ENCODE measurements at regions not wholly inside any gene's neighbourhood (a gene's known extent, or its start where the extent isn't known, plus 50 kb on each side); places are given as distances from the start of the nearest gene placed in this dataset.

GRCh38 chr5:125190232-125191087 is 444.0 kb upstream of the ZNF608 start:
- no peak overlapping the region for H3K4me3 ChIP-seq (ENCODE audit: low read depth, low read length)

GRCh38 chr5:125194883-125195282 is 448.4 kb upstream of the ZNF608 start:
- no peak overlapping the region for H3K4me3 ChIP-seq (ENCODE audit: low read depth, low read length)

GRCh38 chr5:125196481-125197111 is 450.2 kb upstream of the ZNF608 start:
- H3K4me3 ChIP-seq (ENCODE audit: low read depth, low read length), result no peak overlapping the region

DNA sequence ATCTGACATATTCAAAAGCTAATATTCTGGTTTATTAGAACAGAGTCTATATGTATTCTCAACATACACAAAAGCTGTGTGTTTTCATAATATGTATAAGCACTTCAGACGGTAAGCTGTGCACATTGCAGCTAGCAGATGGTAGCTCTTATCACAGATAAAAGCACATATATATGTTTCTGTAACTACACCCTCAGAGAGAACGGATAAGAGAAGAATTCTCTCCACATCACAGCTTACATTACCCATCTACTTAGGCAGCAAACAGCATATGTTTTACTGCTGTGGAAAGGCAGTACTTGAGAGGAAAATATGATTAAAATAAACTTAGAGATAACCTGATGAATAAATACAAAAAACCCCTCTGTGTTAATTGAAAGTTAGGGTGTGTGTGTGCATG is 450.9 kb upstream of the ZNF608 start:
- no peak overlapping the region for H3K4me3 ChIP-seq (ENCODE audit: low read depth, low read length)

DNA sequence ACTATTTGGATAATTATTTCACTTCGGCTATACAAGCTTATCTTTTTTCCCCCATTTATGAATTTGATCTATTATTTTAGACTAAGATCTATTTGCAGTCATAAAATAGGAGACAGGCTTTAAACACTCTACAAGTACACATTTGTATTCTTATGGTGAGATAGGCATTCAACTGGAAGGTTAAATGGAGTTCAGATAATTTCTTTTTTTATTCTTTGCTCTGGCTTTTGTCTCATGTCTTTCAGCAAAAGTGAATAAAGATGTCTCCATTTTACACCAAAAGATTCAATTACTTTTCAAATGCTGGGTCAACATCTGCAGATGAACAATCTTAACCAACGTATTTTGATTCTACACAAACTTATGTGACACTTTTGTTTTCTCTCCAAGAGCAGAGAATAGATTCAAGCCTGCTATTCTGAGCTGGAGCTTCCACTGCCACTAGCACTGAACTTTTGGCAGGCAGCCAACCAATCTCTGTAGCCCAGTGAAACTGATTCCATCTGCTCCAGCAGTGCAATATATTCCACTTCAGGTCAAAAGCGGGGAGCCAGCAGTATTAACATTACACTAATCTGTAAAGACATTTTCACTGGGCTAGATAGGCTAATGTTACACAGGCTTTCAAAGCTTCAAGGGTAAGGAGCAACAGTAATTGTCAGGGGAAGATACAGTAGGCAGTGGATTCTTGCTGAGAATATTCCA is 452.0 kb upstream of the ZNF608 start:
- H3K4me3 ChIP-seq (ENCODE audit: low read depth, low read length), result no peak overlapping the region

- H3K4me3 ChIP-seq (ENCODE audit: low read depth, low read length), result no peak overlapping the region
Measured at GRCh38 chr5:125199373-125199772, 452.9 kb upstream of the ZNF608 start.

DNA sequence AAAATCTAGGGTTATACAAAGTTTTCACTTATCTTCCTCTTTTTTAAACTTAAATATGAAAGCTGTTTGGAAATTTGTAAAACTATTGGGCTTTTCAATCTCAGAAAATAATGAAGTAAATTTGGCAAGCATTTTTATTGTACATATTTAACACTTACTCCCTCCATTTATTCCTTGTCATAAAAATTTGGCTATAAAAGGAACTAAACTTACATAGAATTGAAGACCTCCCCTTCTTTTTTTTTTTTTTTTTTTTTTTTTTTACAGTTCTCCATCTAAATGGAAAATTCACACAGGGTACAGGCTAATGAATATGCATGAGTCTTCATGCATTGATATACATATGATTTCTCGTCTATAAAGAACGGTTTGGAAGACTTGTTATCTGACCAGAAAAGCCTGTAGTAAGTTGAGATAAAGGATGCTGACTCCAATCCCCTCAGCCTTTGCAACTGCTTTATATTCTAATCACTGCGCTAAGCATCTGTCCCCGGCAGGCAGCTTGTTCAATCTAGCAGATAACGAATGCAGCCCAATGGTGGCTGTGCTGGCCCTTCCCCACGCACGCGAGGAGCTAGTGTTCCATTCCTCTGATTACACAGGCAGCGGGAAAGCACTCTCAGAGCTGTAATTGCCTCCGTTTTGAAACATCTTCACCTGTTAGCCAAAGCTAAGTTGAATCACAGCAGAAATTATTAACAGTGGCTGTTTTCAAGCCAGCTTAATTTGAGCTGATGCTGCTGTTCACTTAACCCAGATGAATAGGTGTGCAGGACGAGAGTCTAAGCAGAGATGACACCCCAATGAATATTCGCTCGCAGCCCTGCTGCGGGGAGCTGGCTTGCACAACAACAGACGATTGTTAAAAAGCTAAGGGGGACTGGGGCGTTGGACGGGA is 453.8 kb upstream of the ZNF608 start:
- H3K4me3 ChIP-seq (ENCODE audit: low read depth, low read length), result no peak overlapping the region

GRCh38 chr5:125200866-125201373 is 454.5 kb upstream of the ZNF608 start:
- no peak overlapping the region for H3K4me3 ChIP-seq (ENCODE audit: low read depth, low read length)

DNA sequence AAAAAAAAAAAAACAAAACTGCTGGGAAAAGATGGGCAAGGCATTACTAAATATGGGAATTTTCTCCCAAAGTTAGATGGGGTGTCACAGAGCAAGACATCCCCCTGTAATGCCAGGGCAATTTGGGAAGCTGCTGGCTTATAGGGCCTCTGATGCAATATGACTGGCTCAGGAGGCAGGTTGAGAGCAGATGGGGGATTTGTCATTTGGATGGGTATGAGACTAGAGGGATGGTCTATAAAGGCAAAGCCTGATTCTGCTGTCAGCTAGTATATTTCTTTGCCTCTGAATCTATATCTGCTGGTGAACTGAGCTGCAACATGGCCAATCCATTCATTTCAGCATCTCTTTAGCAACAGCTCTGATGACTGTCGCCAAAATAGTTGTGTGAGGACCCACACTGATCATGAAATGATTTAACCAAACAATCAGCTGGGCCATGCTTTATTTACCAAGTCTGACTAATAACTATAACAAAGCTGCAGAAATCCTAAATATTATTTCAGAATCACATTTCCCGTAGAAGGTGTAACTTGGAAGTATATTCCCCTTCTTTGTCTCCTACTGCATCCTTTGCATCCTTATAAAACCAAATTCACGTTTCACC is 455.1 kb upstream of the ZNF608 start:
- H3K4me3 ChIP-seq (ENCODE audit: low read depth, low read length), result no peak overlapping the region

GRCh38 chr5:125202353-125202752 is 455.9 kb upstream of the ZNF608 start:
- no peak overlapping the region for H3K4me3 ChIP-seq (ENCODE audit: low read depth, low read length)

DNA sequence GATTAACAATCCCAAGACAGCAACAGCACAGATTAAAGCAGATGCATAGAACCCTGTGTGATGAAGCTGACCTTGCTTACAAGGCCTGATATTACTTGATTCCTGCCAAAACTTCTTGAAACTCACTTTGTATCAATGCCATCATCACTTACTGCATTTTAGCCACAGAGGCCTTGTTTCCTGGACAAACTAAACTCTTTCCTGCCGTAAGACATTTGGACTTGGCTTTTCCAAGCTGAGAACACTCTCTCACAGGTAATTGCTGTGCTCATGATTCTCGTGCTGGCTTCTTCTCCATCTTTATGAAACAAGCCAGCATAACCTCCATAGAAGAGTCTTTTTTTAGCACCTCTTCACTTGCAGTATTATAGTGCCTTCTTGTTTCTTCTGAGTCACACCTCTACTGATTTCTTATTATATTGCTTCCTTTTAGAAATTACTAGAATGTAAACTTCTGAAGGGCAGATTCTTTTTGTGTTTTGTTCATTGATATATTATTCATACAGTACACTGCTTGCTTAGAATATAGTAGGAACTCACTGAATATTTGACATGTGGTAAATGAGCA is 456.5 kb upstream of the ZNF608 start:
- H3K4me3 ChIP-seq (ENCODE audit: low read depth, low read length), result no peak overlapping the region

- H3K4me3 ChIP-seq (ENCODE audit: low read depth, low read length), result no peak overlapping the region
Measured at GRCh38 chr5:125203912-125204311, 457.5 kb upstream of the ZNF608 start.

DNA sequence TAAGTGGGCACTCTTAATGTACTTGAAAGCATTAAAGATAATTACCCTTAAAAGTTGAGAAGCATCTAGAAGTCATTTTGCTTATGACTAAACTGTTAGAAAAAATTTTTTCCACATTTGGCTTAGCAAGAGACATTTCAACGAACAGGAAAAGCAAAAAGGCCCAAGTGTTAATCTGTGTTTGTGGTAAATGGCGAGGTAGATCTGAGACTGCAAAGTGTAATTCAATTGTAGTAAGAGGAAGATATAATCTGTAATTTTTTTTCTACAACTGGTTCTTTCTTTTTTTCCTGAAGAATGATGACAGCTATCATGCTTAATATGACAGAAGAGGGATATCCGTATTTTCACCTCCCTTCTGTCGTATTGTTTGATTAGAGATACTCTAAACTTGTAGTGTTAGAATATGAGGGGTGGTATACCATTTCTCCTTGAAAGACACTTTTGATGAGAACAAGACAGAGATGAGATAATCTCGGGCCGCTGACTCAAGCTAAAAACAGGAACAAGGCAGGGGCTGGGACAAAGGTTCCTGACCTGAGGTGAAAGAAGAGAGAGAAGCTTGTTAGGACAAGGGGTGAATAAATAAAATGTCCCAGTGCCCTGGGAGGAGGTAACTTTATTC is 459.3 kb upstream of the ZNF608 start:
- no peak overlapping the region for H3K4me3 ChIP-seq (ENCODE audit: low read depth, low read length)

DNA sequence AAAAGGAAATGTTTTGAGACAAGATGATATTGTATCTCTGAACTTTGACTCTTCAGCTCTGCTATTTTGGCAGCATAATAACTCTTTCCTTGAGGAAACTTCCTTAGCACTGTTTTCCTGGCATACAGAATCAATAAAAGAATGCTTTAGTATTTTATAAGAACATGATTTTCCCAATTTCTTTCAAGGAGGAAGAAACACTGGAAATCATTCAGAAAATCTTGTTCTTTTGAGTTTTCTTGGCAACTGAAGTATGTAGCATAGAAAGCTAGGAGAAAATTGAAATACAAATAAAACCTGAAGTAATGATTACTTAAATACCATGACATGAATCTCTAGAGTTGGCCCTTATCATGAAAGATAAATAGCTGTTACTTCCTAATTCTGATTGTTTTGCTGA is 461.4 kb upstream of the ZNF608 start:
- H3K4me3 ChIP-seq (ENCODE audit: low read depth, low read length), result no peak overlapping the region

GRCh38 chr5:125209650-125210049 is 463.2 kb upstream of the ZNF608 start:
- H3K4me3 ChIP-seq (ENCODE audit: low read depth, low read length), result no peak overlapping the region

DNA sequence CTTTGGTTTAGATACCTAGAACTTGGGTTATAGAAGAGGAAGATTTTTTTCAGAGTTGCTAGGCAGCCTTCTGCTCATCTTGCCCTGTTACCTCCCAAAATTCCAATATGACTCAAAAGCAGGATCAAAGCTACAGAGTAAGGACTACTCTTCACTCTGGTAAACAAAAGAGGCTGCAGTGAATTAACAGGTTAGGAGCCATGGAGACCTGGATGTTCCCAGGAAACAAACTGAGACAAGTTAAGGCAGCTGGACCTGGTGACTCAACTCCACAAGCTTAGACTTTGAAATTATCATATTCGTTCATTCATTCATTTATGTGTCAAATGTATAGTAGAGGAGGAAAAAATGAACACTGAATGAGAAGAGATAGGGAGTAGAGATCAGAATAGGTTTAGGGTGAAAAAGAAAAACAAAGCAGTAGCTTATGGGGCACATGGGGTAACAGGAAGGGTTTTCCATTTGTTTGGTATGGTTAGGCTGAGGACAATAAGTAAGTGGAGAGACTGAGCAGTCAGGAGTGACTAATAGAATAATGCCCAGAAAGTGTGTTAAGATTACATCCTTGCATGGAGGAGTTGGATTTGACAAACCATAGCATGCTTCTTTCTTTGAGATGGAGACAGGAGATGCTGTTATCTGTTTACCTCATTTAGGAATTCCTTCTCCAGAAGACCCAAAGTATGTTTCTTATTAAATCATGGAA is 464.0 kb upstream of the ZNF608 start:
- H3K4me3 ChIP-seq (ENCODE audit: low read depth, low read length), result no peak overlapping the region

GRCh38 chr5:125214080-125214479 is 467.6 kb upstream of the ZNF608 start:
- H3K4me3 ChIP-seq (ENCODE audit: low read depth, low read length), result no peak overlapping the region

- H3K4me3 ChIP-seq (ENCODE audit: low read depth, low read length), result no peak overlapping the region
Measured at GRCh38 chr5:125215593-125215992, 469.2 kb upstream of the ZNF608 start.

DNA sequence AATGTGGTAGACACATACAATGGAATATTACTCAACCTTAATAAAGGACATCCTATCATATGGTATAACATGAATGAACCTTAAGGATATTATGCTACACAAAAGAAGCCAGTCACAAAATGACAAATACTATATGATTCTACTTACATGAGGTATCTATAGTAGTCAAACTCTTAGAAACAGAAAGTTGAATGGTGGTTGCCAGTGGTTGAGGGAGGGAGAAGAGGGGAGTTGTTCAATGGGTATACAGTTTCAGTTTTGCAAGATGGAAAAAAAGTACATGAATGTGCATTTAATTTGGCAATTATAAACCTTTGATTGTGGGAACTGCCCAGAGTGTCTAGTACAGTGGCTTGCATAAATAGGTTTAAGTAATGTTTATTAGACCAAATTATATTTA is 473.3 kb upstream of the ZNF608 start:
- H3K4me3 ChIP-seq (ENCODE audit: low read depth, low read length), result no peak overlapping the region

Measured in iPS-11a (cell line).